Activated naive CD4-positive, alpha-beta T cell treated with anti-CD3 and anti-CD28 coated beads, Interleukin-2, amount 50 U/mL, for 16 hours (primary cell): ENCODE measurements at regions not wholly inside any gene's neighbourhood (a gene's known extent, or its start where the extent isn't known, plus 50 kb on each side); places are given as distances from the start of the nearest gene placed in this dataset.
A peak's percentile ranks its signal among the peaks of the same experiment; 100 is the strongest.

Experiments used
- DNase-seq: peaks from one replicate; pipeline ENCODE4 v3.0.0-alpha.2; 2020

DNA sequence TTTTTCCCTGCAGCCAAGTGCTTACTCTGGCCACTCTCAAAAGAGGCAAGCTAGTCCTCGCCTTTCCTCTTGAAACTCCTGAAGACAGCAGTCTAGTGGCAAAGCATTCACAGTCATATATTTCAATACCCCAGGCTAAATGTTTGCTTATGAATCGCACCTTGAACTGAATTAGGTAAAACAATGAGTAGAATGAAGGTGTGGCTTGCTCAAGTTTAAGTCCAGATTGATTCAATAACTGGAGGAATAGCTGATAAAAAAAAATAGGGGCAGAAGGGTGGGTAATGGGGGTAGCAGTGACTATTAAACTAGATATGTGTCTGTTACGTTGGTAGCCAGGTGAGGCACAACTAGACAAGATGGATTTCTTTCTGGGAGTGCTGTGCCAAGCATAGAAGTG, 88.2 kb upstream of the EPB41L3 start:
- DNase-seq, result no peak

DNA sequence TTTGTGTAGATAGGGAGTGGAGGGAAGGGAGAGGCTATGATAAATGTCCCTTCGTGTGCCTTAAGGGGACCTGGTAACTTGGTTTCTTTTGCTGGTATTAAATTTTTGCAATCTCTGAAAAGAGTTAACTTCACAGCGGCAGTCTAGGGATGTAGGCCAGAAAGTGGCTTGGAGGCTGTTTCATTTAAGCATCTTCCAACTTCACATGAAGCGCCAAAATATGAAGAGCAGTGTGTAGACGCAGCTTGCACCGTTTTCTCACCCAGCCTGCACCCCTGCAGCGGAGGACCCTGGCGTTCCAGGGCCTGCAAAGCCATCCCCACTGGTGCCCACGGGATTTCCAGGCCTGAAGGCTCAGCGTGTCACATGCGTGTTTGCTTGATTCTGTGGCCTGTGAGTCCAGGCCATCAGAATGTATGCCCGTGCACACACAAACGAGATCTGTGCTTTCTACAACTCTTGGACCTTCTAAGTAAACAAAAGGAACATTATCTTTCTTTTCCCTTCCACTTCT, 87.2 kb upstream of the EPB41L3 start:
- no peak for DNase-seq

- DNase-seq, result peak; percentile 33
Measured at GRCh38 chr18:5630057-5630899, 86.5 kb upstream of the EPB41L3 start.

GRCh38 chr18:5628512-5629255, 84.9 kb upstream of the EPB41L3 start:
- DNase-seq, result peak; percentile 12

- no peak for DNase-seq
Measured at GRCh38 chr18:5627776-5628511, 84.1 kb upstream of the EPB41L3 start.

- DNase-seq, result no peak
Measured at GRCh38 chr18:5626130-5626880, 82.5 kb upstream of the EPB41L3 start.

DNA sequence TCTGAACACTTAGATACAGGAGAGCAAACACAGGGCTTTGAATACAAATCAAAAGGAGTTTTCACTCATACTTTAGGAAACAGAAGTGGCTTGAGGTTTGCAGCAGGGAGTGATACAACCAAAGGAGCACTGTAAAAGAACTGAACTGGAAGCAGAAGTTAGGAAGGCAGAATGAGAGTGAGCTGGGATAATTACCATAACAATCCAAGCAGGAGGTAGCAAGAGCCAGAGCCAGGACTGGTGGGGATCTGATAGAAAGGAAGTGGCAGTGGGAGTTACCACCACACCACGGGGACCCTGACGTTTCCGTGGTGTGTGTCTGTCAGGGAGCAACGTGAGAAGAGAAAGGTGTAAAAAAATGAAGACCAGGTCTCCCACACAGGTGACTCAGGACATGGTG, 81.3 kb upstream of the EPB41L3 start:
- DNase-seq, result no peak

DNA sequence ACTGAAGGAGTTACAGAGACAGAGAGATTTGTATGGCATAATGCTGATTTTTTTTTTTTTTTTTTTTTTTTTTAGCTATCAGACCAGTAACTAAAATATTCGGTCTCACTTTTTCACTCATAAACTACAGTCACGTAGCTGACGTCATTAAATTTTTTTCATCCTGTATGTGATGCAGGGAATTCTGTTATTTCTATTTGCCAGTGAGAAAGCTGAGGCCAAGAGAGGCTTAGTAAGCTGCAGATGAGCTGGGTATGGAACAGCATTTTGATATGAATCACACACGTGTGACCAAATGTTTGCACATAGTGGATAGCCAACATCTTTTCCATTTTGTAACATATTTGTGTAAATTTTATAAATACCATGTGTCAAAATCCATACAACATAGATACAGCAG, 79.1 kb upstream of the EPB41L3 start:
- no peak for DNase-seq

DNA sequence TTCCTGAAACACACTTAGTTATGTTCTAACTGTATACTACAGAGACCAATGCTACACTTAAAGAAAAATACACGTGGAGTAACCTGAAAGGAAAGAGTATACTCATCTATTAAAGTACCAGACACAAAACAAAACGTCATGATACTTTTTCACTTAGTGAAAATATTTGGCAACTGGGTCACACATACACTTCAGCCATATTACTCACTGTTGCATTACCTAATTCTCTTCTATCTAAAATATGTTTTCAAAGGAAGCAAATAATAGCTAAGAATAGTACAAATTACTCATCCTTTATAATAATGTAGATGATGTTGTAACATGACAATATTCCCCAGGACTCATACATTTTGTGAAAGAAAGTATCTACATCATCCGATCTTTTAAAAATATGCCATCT, 76.5 kb upstream of the EPB41L3 start:
- no peak for DNase-seq

DNA sequence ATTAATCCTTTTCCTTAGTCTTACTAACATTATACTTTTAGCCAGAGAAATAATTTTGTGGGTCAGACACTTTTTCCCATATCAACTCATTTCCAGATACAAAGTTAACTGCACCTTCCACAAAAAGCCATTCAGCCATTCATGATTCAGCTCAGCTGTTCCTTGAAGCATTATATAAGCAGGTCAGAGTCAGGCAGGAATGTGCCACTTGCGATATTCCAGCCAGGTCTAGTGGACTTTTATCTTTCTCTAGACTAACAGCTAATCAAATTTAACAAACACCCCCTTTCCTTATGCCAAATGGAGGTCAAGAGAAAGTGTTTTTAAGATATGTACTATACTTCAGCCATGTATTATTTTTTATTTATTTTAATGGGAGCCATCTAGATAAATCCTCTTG, 75.6 kb upstream of the EPB41L3 start:
- no peak for DNase-seq

DNA sequence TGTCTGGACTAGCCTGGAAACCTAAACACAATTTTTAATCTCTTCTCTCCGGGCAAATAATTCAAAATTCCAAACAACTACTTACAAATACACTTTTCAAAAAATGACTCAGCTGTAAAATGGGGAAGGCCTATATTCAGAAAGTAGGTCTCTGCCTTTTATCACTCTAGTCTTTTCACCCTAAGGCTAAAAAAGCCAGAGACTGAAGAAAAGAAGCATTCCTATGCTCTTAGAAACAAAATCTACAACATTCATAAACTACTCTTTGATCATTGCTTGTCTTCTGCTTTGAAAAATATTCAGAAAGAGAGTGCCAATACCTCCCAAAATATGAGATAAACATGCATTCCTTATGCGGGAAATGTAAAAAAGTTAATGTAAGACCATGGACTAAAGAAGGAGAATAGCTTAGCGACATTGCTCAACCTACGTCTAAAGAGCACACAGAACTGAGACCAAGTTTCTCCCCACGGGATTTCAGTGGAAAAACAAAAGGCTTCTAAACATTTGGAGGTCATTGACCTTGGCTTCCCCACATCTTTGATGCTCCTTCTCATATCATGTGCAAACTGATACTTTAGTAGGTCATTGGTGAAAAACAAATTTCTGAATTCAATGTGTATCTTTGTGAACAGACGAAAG, 74.4 kb upstream of the EPB41L3 start:
- DNase-seq, result no peak

DNA sequence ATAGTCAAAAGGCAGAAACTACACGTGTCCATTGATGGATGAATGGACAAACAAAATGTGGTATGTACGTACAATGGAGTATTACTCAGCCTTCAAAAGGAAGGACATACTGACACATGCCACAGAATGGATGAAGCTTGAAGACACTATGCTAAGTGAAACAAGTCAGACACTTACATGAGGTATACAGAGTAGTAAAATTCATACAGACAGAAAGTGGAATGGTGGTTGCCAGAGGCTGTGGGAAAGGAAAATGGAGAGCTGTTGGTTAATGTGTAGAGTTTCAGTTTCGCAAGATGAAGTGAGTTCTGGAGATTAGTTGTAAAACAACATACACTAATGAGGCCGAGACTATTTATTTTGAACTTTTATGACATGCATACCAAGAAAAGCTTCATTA, 67.4 kb upstream of the EPB41L3 start:
- no peak for DNase-seq

DNA sequence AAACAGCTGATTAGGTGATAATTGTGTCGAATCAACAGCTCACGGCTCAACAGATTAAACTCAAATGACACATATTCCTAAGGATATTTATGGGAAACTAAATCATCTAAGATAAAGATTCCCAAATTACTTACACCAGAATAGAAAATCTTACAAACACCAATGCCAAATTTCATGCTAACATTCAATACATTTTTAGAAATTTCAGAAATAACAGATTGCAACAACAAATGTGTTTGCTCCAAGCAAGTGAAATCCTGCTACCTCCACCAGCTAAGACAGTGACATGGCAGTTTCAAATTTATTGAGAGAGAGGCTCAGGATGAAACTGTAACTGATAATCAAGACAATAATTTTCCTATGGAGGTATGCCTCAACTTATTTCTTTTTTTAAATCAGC, 65.0 kb upstream of the EPB41L3 start:
- no peak for DNase-seq

DNA sequence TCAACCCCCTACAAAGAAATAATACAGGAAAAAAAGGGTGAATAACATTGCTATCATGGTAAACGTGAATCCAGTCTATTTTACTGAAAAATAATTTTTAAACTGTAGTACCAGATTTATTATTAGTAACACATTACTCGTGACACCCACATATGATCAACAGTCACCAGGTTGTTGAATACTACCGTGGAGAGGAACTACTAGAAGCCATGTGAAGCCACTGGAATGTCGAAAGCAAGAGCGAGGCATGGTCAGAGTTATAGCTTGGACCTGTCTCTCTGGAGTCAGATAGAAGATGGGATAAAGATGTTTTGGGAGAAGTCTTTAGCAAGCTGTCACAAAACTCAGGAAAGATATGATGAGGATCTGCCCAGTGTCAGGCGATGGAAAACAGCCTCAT, 63.2 kb upstream of the EPB41L3 start:
- no peak for DNase-seq

DNA sequence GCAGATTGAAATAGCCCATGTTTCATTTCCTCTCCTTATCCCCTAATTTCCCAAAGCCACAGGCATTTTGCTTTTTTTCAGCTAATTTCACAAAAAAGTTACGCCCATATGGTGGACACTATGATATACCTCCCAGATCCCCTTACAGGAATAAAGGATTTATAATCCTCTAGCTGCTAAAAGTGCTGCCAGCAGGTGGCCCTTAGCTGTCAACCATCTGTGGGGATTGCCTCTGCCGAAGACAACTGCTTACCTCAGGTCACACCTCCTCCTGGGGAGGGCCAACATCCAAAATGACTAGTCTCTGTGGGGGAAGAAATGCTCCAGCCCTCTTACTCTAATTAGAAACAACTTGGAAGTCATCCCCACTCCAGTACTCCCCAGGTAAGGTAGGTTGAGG, 61.0 kb upstream of the EPB41L3 start:
- DNase-seq, result no peak

GRCh38 chr18:5603153-5603552, 59.4 kb upstream of the EPB41L3 start:
- DNase-seq, result no peak

DNA sequence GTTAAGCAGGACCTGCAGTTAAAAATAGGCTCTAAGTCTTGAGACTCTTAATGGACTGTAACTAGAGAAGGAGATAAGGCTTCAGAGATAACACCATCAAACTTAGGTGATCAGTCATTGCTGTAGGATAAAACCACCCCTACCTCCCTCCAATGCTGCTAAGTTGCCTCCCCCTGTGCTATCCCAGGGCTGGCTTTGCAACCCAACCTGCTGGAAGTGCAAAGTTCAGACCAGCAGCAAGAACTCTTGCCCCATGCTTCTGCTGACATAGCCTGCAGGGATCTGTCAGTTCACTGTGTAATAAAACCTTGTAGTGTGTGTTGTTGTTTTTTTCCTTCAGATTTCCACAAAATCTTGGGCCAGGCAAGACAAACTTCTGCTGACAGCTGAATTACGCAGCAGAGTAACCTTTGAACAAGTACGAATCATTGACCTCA, 57.4 kb upstream of the EPB41L3 start:
- no peak for DNase-seq

GRCh38 chr18:5600378-5601071, 56.7 kb upstream of the EPB41L3 start:
- DNase-seq, result no peak

GRCh38 chr18:5596585-5596984, 52.8 kb upstream of the EPB41L3 start:
- DNase-seq, result no peak
